H1 (cell line): ENCODE measurements at regions not wholly inside any gene's neighbourhood (a gene's known extent, or its start where the extent isn't known, plus 50 kb on each side); places are given as distances from the start of the nearest gene placed in this dataset.
A peak's percentile ranks its signal among the peaks of the same experiment; 100 is the strongest.

Source experiments
- CTCF ChIA-PET: fragments of 300-600 bp; sonication (Branson Sonifier 250); formaldehyde crosslinking; loops from one replicate; lab custom pipeline; 2021; ENCODE audit not compliant: partially characterized antibody; lab: Charles Lee
- POLR2A ChIA-PET: fragments of 300-600 bp; sonication (Branson Sonifier 250); formaldehyde crosslinking; loops from one replicate; lab custom pipeline; 2021; ENCODE audit warnings: inconsistent platforms; ENCODE audit not compliant: partially characterized antibody; lab: Charles Lee
- DNase-seq, 2 experiments: peaks; one replicate each; pipeline versions ENCODE4 v3.0.0 to v3.0.0-alpha.2; 2010 to 2022; ENCODE audit warnings: low spot score in 2 of 2, low read depth in 1 of 2, mixed read lengths in 1 of 2
- FAIRE-seq: peaks from 2 replicates; lab custom pipeline; 2011; peaks lifted over from hg19 to GRCh38; lab: Jason Lieb, UNC
- H2AFZ ChIP-seq: 2 replicates; pipeline ENCODE4 v1.8.1; 2012; ENCODE audit warnings: low read length, inconsistent platforms
- H2AK5ac ChIP-seq: 2 replicates; pipeline ENCODE4 v1.6.1; 2013; ENCODE audit warnings: low read depth, low read length
- H2BK120ac ChIP-seq: replicated peaks from 2 replicates; pipeline ENCODE3; 2013; ENCODE audit warnings: low read depth, low read length, inconsistent platforms
- H2BK12ac ChIP-seq: 2 replicates; pipeline ENCODE4 v1.6.1; 2013; ENCODE audit warnings: low read depth, low read length
- H2BK15ac ChIP-seq: 2 replicates; pipeline ENCODE4 v1.6.1; 2013; ENCODE audit warnings: low read length
- H2BK20ac ChIP-seq: 2 replicates; pipeline ENCODE4 v1.6.1; 2013; ENCODE audit warnings: low read length
- H2BK5ac ChIP-seq: 2 replicates; pipeline ENCODE4 v1.6.1; 2013; ENCODE audit warnings: low read depth, low read length
- H3K14ac ChIP-seq: 2 replicates; pipeline ENCODE4 v1.6.1; 2013; ENCODE audit warnings: inconsistent platforms; ENCODE audit not compliant: insufficient read length
- H3K18ac ChIP-seq: 2 replicates; pipeline ENCODE4 v1.6.1; 2013; ENCODE audit warnings: low read length; ENCODE audit errors: extremely low read depth
- H3K23ac ChIP-seq: 2 replicates; pipeline ENCODE4 v1.6.1; 2013; ENCODE audit warnings: inconsistent platforms; ENCODE audit not compliant: insufficient read length
- H3K23me2 ChIP-seq: 2 replicates; pipeline ENCODE4 v1.6.1; 2013; ENCODE audit warnings: low read depth, low read length
- H3K27ac ChIP-seq: 2 replicates; pipeline ENCODE4 v1.6.1; 2011; ENCODE audit warnings: low read depth, low read length, inconsistent platforms
- H3K27me3 ChIP-seq, 4 experiments: replicated peaks in 1 of 4; 1 replicate in 1 of 4; 2 replicates in 3 of 4; pipeline versions ENCODE4 v1.6.1 to v1.8.1; 2011 to 2013; ENCODE audit warnings: low read length in 3 of 4, mild to moderate bottlenecking in 3 of 4, inconsistent platforms in 2 of 4, mixed read lengths in 2 of 4, moderate library complexity in 1 of 4; ENCODE audit not compliant: control insufficient read depth in 3 of 4, insufficient read depth in 3 of 4; ENCODE audit errors: extremely low read depth in 1 of 4
- H3K36me3 ChIP-seq, 4 experiments: 2 replicates each; pipeline versions ENCODE4 v1.6.1 to v1.8.1; 2011 to 2013; ENCODE audit warnings: mild to moderate bottlenecking in 4 of 4, low read length in 3 of 4, moderate library complexity in 2 of 4, control low read depth in 1 of 4, inconsistent platforms in 1 of 4; ENCODE audit not compliant: insufficient read depth in 4 of 4, control insufficient read depth in 2 of 4
- H3K4ac ChIP-seq: replicated peaks from 2 replicates; pipeline ENCODE3; 2013; ENCODE audit warnings: low read length, low read depth, mixed read lengths, inconsistent platforms; ENCODE audit not compliant: insufficient read length
- H3K4me1 ChIP-seq, 4 experiments: replicated peaks in 1 of 4; 1 replicate in 1 of 4; 2 replicates in 3 of 4; pipeline versions ENCODE4 v1.6.1 to v1.8.1; 2011 to 2013; ENCODE audit warnings: low read length in 3 of 4, inconsistent platforms in 2 of 4, mixed read lengths in 1 of 4; ENCODE audit not compliant: insufficient read depth in 4 of 4, control insufficient read depth in 3 of 4
- H3K4me2 ChIP-seq, 2 experiments: 2 replicates each; pipeline versions ENCODE4 v1.6.1 to v1.8.1; 2011 to 2013; ENCODE audit warnings: low read depth in 2 of 2, low read length in 2 of 2, control low read depth in 1 of 2, inconsistent platforms in 1 of 2, mild to moderate bottlenecking in 1 of 2; ENCODE audit not compliant: insufficient read depth in 1 of 2
- H3K4me3 ChIP-seq, 4 experiments: fragments of 200-600, 300-600 bp in 1 of 4; sonication (generic), shearing (Covaris generic), sonication (Bioruptor Twin) in 1 of 4; 2 replicates each; pipeline versions ENCODE4 v1.5.1 to v1.8.1; 2011 to 2016; ENCODE audit warnings: low read length in 4 of 4, low read depth in 3 of 4, control low read depth in 2 of 4, inconsistent platforms in 2 of 4, mild to moderate bottlenecking in 2 of 4, mixed read lengths in 1 of 4, moderate library complexity in 1 of 4; ENCODE audit not compliant: insufficient read depth in 2 of 4; ENCODE audit errors: extremely low read depth in 1 of 4
- H3K56ac ChIP-seq: replicated peaks from 2 replicates; pipeline ENCODE3; 2013; ENCODE audit warnings: low read depth, mild to moderate bottlenecking, mixed read lengths, low read length, inconsistent platforms; ENCODE audit not compliant: insufficient read length
- H3K79me1 ChIP-seq: 2 replicates; pipeline ENCODE4 v1.6.1; 2013; ENCODE audit warnings: low read depth, low read length, control low read depth
- H3K79me2 ChIP-seq, 2 experiments: 2 replicates each; pipeline versions ENCODE4 v1.6.1 to v1.8.1; 2012 to 2013; ENCODE audit warnings: low read length in 2 of 2, mild to moderate bottlenecking in 2 of 2, inconsistent platforms in 1 of 2; ENCODE audit not compliant: insufficient read depth in 2 of 2, control insufficient read depth in 1 of 2
- H3K9ac ChIP-seq, 4 experiments: replicated peaks in 1 of 4; 1 replicate in 1 of 4; 2 replicates in 3 of 4; pipeline versions ENCODE4 v1.6.1 to v1.8.1; 2011 to 2013; ENCODE audit warnings: low read depth in 3 of 4, low read length in 3 of 4, control low read depth in 2 of 4, mild to moderate bottlenecking in 2 of 4, moderate library complexity in 2 of 4, inconsistent platforms in 1 of 4; ENCODE audit errors: extremely low read depth in 1 of 4
- H3K9me3 ChIP-seq, 2 experiments: 2 replicates each; pipeline versions ENCODE4 v1.6.1 to v1.8.1; 2012 to 2013; ENCODE audit warnings: mild to moderate bottlenecking in 2 of 2, moderate library complexity in 2 of 2, control low read depth in 1 of 2, inconsistent platforms in 1 of 2, low read depth in 1 of 2, low read length in 1 of 2, mixed read lengths in 1 of 2; ENCODE audit not compliant: insufficient read depth in 2 of 2
- H4K20me1 ChIP-seq, 2 experiments: replicated peaks in 1 of 2; 2 replicates each; pipeline versions ENCODE3 to v1.8.1; 2011 to 2013; ENCODE audit warnings: inconsistent platforms in 2 of 2, low read length in 2 of 2, mild to moderate bottlenecking in 1 of 2; ENCODE audit not compliant: insufficient read depth in 2 of 2, control insufficient read depth in 1 of 2
- H4K5ac ChIP-seq: 2 replicates; pipeline ENCODE4 v1.6.1; 2013; ENCODE audit warnings: low read length, low read depth, mixed read lengths, inconsistent platforms; ENCODE audit not compliant: insufficient read length
- H4K8ac ChIP-seq: 2 replicates; pipeline ENCODE4 v1.8.0; 2013; ENCODE audit warnings: mild to moderate bottlenecking, moderate library complexity, low read length, inconsistent platforms; ENCODE audit not compliant: insufficient read depth; ENCODE audit errors: extremely low read depth
- H4K91ac ChIP-seq: replicated peaks from 2 replicates; pipeline ENCODE3; 2013; ENCODE audit warnings: low read length, mixed read lengths, inconsistent platforms; ENCODE audit not compliant: insufficient read length
- ASH2L ChIP-seq: fragments of 200-600, 300-600 bp; sonication (generic); IDR thresholded peaks from one replicate; pipeline ENCODE4 v1.7.1; 2017; ENCODE audit warnings: low read length
- ATF3 ChIP-seq: IDR thresholded peaks from 2 replicates; pipeline ENCODE4 v1.6.1; 2011; ENCODE audit warnings: low read depth, mild to moderate bottlenecking, low read length; ENCODE audit not compliant: insufficient read depth
- CREB1 ChIP-seq: IDR thresholded peaks from 2 replicates; pipeline ENCODE4 v1.6.1; 2012; ENCODE audit warnings: inconsistent platforms
- E2F6 ChIP-seq: IDR thresholded peaks from 2 replicates; pipeline ENCODE4 v1.6.1; 2012; ENCODE audit warnings: inconsistent platforms
- GABPA ChIP-seq: IDR thresholded peaks from 2 replicates; pipeline ENCODE4 v1.6.1; 2011; ENCODE audit warnings: mild to moderate bottlenecking, low read length, moderate library complexity, borderline replicate concordance; ENCODE audit not compliant: insufficient read depth
- GTF2F1 ChIP-seq: IDR thresholded peaks from 2 replicates; pipeline ENCODE4 v1.6.1; 2012; ENCODE audit warnings: low read depth, low read length, improper control_type of control experiment, borderline replicate concordance
- JUND ChIP-seq: IDR thresholded peaks from 2 replicates; pipeline ENCODE4 v1.6.1; 2011; ENCODE audit warnings: mild to moderate bottlenecking, improper control_type of control experiment, low read length
- KDM1A ChIP-seq: fragments of 200-600, 300-600 bp; sonication (generic); IDR thresholded peaks from 2 replicates; pipeline ENCODE4 v1.7.1; 2016; ENCODE audit warnings: mild to moderate bottlenecking, low read length, borderline replicate concordance
- MAX ChIP-seq: IDR thresholded peaks from 2 replicates; pipeline ENCODE4 v1.6.1; 2012; ENCODE audit warnings: inconsistent platforms
- NRF1 ChIP-seq: IDR thresholded peaks from 2 replicates; pipeline ENCODE4 v1.6.1; 2011; ENCODE audit warnings: mild to moderate bottlenecking, low read depth, low read length, improper control_type of control experiment
- RNF2 ChIP-seq: fragments of 200-900, 300-1000 bp; sonication (generic); IDR thresholded peaks from 2 replicates; pipeline ENCODE4 v1.7.1; 2016; ENCODE audit warnings: borderline replicate concordance, low read depth, mild to moderate bottlenecking, antibody characterized with exemption, low read length; ENCODE audit not compliant: poor library complexity, severe bottlenecking; ENCODE audit errors: missing control alignments
- TBP ChIP-seq: IDR thresholded peaks from 2 replicates; pipeline ENCODE4 v1.6.1; 2011; ENCODE audit warnings: low read depth, low read length, improper control_type of control experiment
- ZNF274 ChIP-seq: IDR thresholded peaks from 2 replicates; pipeline ENCODE4 v1.7.0; 2012; ENCODE audit warnings: low read length, borderline replicate concordance; ENCODE audit errors: extremely low read depth
- WGBS, 2 experiments: shearing (Covaris generic) in 1 of 2; methylation state at CpG; one replicate each; pipeline versions ENCODE4 v1.1.6 to v1.1.7; 2013 to 2015; ENCODE audit warnings: low lambda C conversion rate in 2 of 2, mixed read lengths in 2 of 2, inconsistent platforms in 1 of 2, low coverage in 1 of 2, missing lambda C conversion rate in 1 of 2; ENCODE audit not compliant: insufficient replicate concordance in 2 of 2, insufficient coverage in 1 of 2, insufficient read length in 1 of 2; ENCODE audit errors: extremely low coverage in 1 of 2, missing lambda C conversion rate in 1 of 2; 5-methylcytosine and 5-hydroxymethylcytosine counted together

- Histone ChIP-seq H3K79me2 (no peaks in the 10 kb centered on the region), H3K18ac (no peak overlapping the region), H3K27me3 (no peaks in the 10 kb centered on the region), H3K14ac (no peak overlapping the region), H2BK12ac (no peak overlapping the region), H3K4ac (no peak overlapping the region), H3K4me1 (no peaks in the 10 kb centered on the region), H4K8ac (peak overlapping the region; percentile 51; the same call in 1 of the 2 replicates), H2BK20ac (no peak overlapping the region), H3K9me3 (peaks cover 0 to 3% of the 10 kb centered on the region in 2 experiments; a peak in 1 of 4 replicates), H3K4me3 (no peak overlapping the region), H3K79me1 (no peaks in the 10 kb centered on the region), H4K20me1 (no peaks in the 10 kb centered on the region), H3K56ac (no peak overlapping the region), H4K5ac (no peak overlapping the region), H2BK15ac (no peak overlapping the region), H2BK120ac (no peak overlapping the region), H2AK5ac (no peak overlapping the region), H3K23me2 (no peaks in the 10 kb centered on the region), H3K4me2 (no peak overlapping the region), H3K23ac (no peak overlapping the region), H2AFZ (no peak overlapping the region), H2BK5ac (no peak overlapping the region; the same call in 1 of the 2 replicates), H3K27ac (no peak overlapping the region), H3K9ac (no peak overlapping the region), H4K91ac (no peak overlapping the region), H3K36me3 (no peaks in the 10 kb centered on the region)
- FAIRE-seq: no peak
- WGBS, 2 experiments: 90% methylated on average over 10 of the region's 18 CpGs; no CpG with 5 or more reads in 1 of the 2 experiments
- no peak for DNase-seq
- ChIA-PET CTCF (interaction anchor here (0.8 to 1.0 kb wide), 2 partner anchors 15 to 53 kb away, joined by 3 to 4 read pairs; no protein-coding TSS in a partner anchor), POLR2A (no interaction called here)
- TF ChIP-seq KDM1A (no peak), E2F6 (no peak), CREB1 (no peak), RNF2 (no peak), JUND (no peak), ASH2L (no peak), GTF2F1 (no peak), ZNF274 (no peak), TBP (no peak), GABPA (no peak), NRF1 (no peak), MAX (no peak), ATF3 (no peak)
Measured at GRCh38 chr3:152559246-152559645, 275.7 kb upstream of the P2RY1 start.
